Spleen (tissue), 11 donors: ENCODE measurements at regions not wholly inside any gene's neighbourhood (a gene's known extent, or its start where the extent isn't known, plus 50 kb on each side); places are given as distances from the start of the nearest gene placed in this dataset.

Source experiments
- DNase-seq: peaks from one replicate; pipeline ENCODE4 v3.0.0-alpha.2; 2020
- H3K27ac ChIP-seq, 8 donors: fragments of 200-600 bp; sonication (generic) in 7 of 8; 1 replicate in 4 of 8; 2 replicates in 4 of 8; pipeline versions ENCODE4 v1.5.0 to v1.8.0; 2016 to 2021; ENCODE audit warnings: inconsistent platforms in 4 of 8, mild to moderate bottlenecking in 4 of 8, moderate library complexity in 1 of 8
- H3K27me3 ChIP-seq, 7 donors: fragments of 200-600 bp; sonication (generic) in 6 of 7; replicated peaks in 1 of 7; 1 replicate in 4 of 7; 2 replicates in 3 of 7; pipeline versions ENCODE4 v1.5.0 to v1.8.0; 2016 to 2021; ENCODE audit warnings: inconsistent platforms in 3 of 7, mild to moderate bottlenecking in 1 of 7
- H3K36me3 ChIP-seq, 6 donors: fragments of 200-600 bp; sonication (generic) in 5 of 6; 1 replicate in 4 of 6; 2 replicates in 2 of 6; pipeline versions ENCODE4 v1.5.0 to v1.8.0; 2016 to 2021; ENCODE audit warnings: inconsistent platforms in 2 of 6
- H3K4me1 ChIP-seq, 6 donors: fragments of 200-600 bp; sonication (generic) in 5 of 6; 1 replicate in 3 of 6; 2 replicates in 3 of 6; pipeline versions ENCODE4 v1.5.0 to v1.8.0; 2016 to 2021; ENCODE audit warnings: inconsistent platforms in 3 of 6
- H3K4me3 ChIP-seq, 8 donors: fragments of 200-600 bp; sonication (generic) in 7 of 8; 1 replicate in 4 of 8; 2 replicates in 4 of 8; pipeline versions ENCODE4 v1.5.0 to v1.8.0; 2016 to 2021; ENCODE audit warnings: inconsistent platforms in 4 of 8, mild to moderate bottlenecking in 4 of 8, moderate library complexity in 2 of 8
- H3K9me3 ChIP-seq, 8 donors: fragments of 200-600 bp; sonication (generic) in 7 of 8; 1 replicate in 4 of 8; 2 replicates in 4 of 8; pipeline versions ENCODE4 v1.5.0 to v1.8.0; 2016 to 2021; ENCODE audit warnings: inconsistent platforms in 4 of 8
- CTCF ChIP-seq, 11 experiments: fragments of 200-600 bp in 7 of 11; fragments of 450-650 bp in 4 of 11; sonication (generic) in 4 of 11; IDR thresholded peaks in 8 of 11; conservative IDR thresholded peaks in 3 of 11; 1 replicate in 7 of 11; 2 replicates in 4 of 11; pipeline versions ENCODE4 v1.4.0 to v1.8.0; 2016 to 2021; ENCODE audit warnings: antibody characterized with exemption in 11 of 11, inconsistent platforms in 4 of 11, mild to moderate bottlenecking in 1 of 11
- POLR2A ChIP-seq, 3 donors: fragments of 450-650 bp; IDR thresholded peaks; one replicate each; pipeline ENCODE4 v1.5.1; 2017; ENCODE audit warnings: antibody characterized with exemption in 3 of 3, mild to moderate bottlenecking in 1 of 3
- POLR2AphosphoS5 ChIP-seq, 3 donors: sonication (generic); formaldehyde crosslinking; IDR thresholded peaks; one replicate each; pipeline ENCODE4 v1.5.1; 2017; ENCODE audit warnings: antibody characterized with exemption in 3 of 3
- WGBS, 5 donors: extraction: QIAGEN DNeasy Blood & Tissue Kit in 3 of 5; methylation state at CpG; one replicate each; pipeline versions ENCODE4 v1.1.5 to v1.1.7; 2013 to 2018; 5-methylcytosine and 5-hydroxymethylcytosine counted together
- intact Hi-C: fragments of 100-400 bp; cut with DNase I; formaldehyde crosslinking; loops from one replicate; pipeline ENCODE4 v1.15.0; 2023; ENCODE audit warnings: low total_unique reads
- donor health status: healthy with polysubstance abuse.
- donor health status: DM: no; HTN: no; CAD: no; lungs with moderate emphysema.
- donor health status: DM: no; HTN: no; CAD: no.
- donor health status: Bipolar disorder and iron deficiency.
- donor health status: healthy.
- donor health status: DM: no; HTN: no; CAD: no.
- donor health status: DM: yes; HTN: yes; CAD: no.

GRCh38 chr4:3648731-3649130, 116.5 kb upstream of the LRPAP1 start:
- no peak overlapping the region for H3K27ac ChIP-seq
- intact Hi-C loops: no loop called here
- DNase-seq: no peak
- H3K27me3 ChIP-seq: peaks cover 0 to 54% (median 0%) of the 10 kb centered on the region in 7 donors
- no peak for TF ChIP-seq POLR2AphosphoS5 (IDR thresholded peaks at IDR 0.05)
- no peak for TF ChIP-seq CTCF (IDR thresholded peaks at IDR 0.05 in 8 of 11, conservative IDR thresholded peaks at IDR 0.05 in 3 of 11)
- no peak for TF ChIP-seq POLR2A (IDR thresholded peaks at IDR 0.05)
- H3K4me3 ChIP-seq: no peak overlapping the region
- peaks cover 0 to 11% (median 0%) of the 10 kb centered on the region in 6 donors for H3K4me1 ChIP-seq
- no peaks in the 10 kb centered on the region for H3K9me3 ChIP-seq
- WGBS, 5 donors: 76 to 86% (median 80%) methylated on average over 16 to 17 of the region's 17 CpGs
- H3K36me3 ChIP-seq: no peaks in the 10 kb centered on the region

- Histone ChIP-seq H3K4me3 (no peak overlapping the region), H3K4me1 (peaks cover 0 to 11% (median 0%) of the 10 kb centered on the region in 6 donors), H3K9me3 (no peaks in the 10 kb centered on the region), H3K27me3 (peaks cover 0 to 53% (median 0%) of the 10 kb centered on the region in 7 donors), H3K36me3 (no peaks in the 10 kb centered on the region), H3K27ac (no peak overlapping the region)
- intact Hi-C loops: no loop called here
- DNase-seq: no peak
- TF ChIP-seq CTCF (IDR thresholded peaks at IDR 0.05 in 8 of 11, conservative IDR thresholded peaks at IDR 0.05 in 3 of 11) (no peak), POLR2AphosphoS5 (IDR thresholded peaks at IDR 0.05) (no peak), POLR2A (IDR thresholded peaks at IDR 0.05) (no peak)
- 81 to 88% (median 85%) methylated on average over 16 of the region's 16 CpGs for WGBS, 5 donors
These were observed 116.0 kb upstream of the LRPAP1 start for GRCh38 chr4:3648195-3648594.

- H3K27ac ChIP-seq: no peak overlapping the region
- no peak overlapping the region for H3K4me3 ChIP-seq
- H3K9me3 ChIP-seq: no peaks in the 10 kb centered on the region
- H3K4me1 ChIP-seq: peaks cover 0 to 11% (median 0%) of the 10 kb centered on the region in 6 donors
- H3K27me3 ChIP-seq: peaks cover 0 to 54% (median 0%) of the 10 kb centered on the region in 7 donors
- DNase-seq: no peak
- no peaks in the 10 kb centered on the region for H3K36me3 ChIP-seq
- TF ChIP-seq POLR2A (IDR thresholded peaks at IDR 0.05) (no peak), POLR2AphosphoS5 (IDR thresholded peaks at IDR 0.05) (no peak), CTCF (IDR thresholded peaks at IDR 0.05 in 8 of 11, conservative IDR thresholded peaks at IDR 0.05 in 3 of 11) (no peak)
- intact Hi-C loops: no loop called here
- 88 to 91% (median 90%) methylated on average over 12 of the region's 12 CpGs for WGBS, 5 donors
These were observed 115.2 kb upstream of the LRPAP1 start for GRCh38 chr4:3647421-3647820.

GRCh38 chr4:3645711-3646679, 113.8 kb upstream of the LRPAP1 start:
- Histone ChIP-seq H3K9me3 (no peaks in the 10 kb centered on the region), H3K4me3 (no peak overlapping the region), H3K4me1 (peaks cover 0 to 11% (median 0%) of the 10 kb centered on the region in 6 donors), H3K27me3 (peaks cover 0 to 40% (median 0%) of the 10 kb centered on the region in 7 donors), H3K36me3 (no peaks in the 10 kb centered on the region), H3K27ac (peak overlapping the region in 5 of 8 donors; percentile 19 to 67 (median 54))
- DNase-seq: no peak
- intact Hi-C loops: no loop called here
- TF ChIP-seq POLR2A (IDR thresholded peaks at IDR 0.05) (no peak), CTCF (IDR thresholded peaks at IDR 0.05 in 8 of 11, conservative IDR thresholded peaks at IDR 0.05 in 3 of 11) (no peak), POLR2AphosphoS5 (IDR thresholded peaks at IDR 0.05) (no peak)
- 67 to 76% (median 71%) methylated on average over 16 to 28 of the region's 28 CpGs for WGBS, 5 donors
